SW 1271 (cell line): ENCODE measurements at regions not wholly inside any gene's neighbourhood (a gene's known extent, or its start where the extent isn't known, plus 50 kb on each side); places are given as distances from the start of the nearest gene placed in this dataset.
"Not testable (repeated sequence)": the region's sequence is repeated elsewhere in the genome, so short reads cannot be mapped to it uniquely, and the experiment has no call there.

ENCODE experiments used
- DNase-seq, 2 experiments: peaks; one replicate each; lab custom pipeline; 2025; lab: John Stamatoyannopoulos, UW

DNA sequence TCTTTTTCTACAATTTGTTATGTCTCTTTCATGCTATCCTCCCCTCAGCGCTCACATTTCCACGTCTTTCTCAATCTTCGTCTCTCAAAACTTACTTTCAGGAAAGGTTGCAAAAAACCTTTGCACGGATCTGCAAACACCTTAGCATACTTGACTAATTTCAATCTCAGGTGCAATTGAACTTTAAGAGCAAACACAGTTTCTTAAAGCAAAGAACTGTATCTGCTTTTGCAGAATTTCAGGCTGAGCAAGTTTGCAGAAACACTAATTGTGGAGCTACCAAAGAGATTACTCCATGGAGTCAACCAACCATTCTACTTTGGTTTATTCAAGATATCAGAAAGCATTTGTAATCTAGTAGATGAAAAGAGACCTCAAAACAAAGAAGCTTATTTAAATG, 668.2 kb upstream of the MARCKS start:
- DNase-seq = no peak

DNA sequence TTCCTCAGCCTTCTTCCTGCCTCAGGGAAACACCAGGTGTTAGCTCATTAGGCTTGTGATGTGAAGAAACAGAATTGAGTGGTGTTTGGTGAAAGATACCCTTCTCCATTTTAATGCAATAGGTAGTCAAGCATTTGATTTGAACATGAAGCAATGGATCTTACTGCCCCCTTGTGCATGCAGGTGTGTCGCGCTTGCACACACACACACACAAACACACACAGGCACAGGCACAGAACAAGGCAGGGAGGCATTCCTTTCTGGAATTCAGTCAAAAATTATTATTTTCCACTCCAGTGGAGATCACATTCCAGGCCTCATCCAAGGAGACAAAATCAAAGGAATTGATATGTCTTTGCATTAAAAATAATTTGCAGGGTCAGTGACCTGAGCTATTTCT, 667.0 kb upstream of the MARCKS start:
- no peak for DNase-seq

DNA sequence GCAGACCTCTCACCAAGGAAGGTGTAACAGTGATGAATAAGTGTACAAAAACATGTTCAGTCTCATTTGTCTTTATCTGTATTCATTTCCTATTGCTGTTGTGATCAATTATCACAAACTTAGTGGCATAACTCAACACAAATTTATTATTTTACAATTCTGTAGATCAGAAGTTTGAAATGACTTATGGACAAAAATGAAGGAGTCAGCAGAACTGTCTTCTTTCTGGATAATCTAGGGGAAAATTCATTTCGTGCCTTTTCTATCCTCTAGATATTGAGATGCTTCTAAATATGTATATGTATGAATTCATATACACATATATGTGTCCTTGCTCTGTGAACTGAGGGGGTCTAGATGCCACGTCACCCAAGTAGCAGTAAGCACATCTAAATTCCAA, 663.1 kb upstream of the MARCKS start:
- DNase-seq = no peak

DNA sequence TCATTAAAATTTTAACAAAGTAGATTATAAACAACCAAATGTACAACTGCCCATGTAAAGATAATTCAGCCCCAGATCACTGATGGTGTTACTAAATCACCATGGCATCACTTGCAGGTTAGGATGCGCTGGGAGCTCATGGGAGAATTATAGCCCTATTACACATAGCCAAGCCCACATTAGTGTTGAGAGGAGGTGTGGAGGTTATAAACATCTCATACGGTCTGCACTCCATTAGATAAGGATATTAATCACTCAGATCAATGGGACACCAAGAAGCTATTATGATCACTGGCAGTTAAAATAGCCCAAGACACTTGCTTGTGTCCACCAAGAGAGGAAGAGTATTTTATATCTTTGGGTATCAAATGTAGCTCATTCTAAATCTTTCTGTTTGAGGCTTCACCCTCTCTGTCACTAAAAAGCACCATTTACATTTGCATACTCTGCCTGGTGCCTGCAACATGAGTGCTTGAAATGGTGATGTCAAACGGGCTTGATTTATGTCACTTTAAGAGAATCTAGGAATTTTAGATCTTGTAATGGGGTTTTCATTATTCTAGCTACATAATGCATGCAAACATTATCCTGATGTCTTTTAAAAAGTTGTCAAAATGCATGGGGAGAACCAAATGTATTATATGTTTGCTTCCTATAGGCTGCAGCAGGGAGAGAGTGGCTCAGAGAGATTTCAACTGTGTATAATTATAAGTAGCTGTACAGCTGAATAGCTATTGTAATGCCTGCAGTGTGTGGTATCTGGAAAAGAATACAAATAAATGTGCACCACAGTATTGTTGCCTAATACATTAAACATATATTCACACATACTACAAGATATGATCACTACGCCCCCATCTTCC, 654.1 kb upstream of the MARCKS start:
- DNase-seq = no peak

DNA sequence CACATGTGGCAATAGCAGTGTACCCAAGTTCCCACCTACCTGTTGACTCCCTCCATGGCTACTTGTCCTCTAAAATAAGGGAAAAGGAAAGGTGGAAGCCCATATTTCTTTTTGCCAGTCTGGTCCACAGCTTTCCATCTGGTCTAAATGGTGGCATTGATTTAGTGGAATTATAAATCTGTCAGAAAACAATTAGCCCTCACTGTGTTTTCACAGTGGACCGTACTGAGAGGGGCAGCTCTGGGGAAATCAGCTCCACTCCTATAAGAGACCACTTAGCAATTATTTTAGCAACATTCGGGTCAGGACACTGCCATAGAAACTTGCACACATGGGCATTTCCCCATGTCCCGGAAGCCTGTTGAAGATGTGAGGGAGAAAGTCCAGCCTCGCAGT, 653.4 kb upstream of the MARCKS start:
- no peak for DNase-seq

DNA sequence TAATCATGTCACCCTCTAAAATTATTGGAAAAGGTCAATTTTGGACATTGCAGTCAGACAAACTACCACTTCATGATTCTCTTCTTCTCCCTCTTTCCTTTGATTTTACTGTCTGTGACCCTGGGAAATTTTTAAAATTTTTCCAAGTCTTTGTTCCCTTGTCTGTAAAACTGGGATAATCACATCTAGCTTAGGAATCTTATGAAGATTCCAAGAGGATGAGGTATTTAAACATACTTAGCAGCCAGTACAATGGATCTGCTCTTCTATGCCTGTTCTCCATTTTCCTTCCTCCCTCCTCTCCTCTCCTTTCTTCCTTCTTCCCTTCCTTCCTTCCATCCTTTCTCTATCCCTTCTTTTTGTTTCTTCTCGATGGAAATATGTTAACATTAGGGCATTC, 651.6 kb upstream of the MARCKS start:
- no peak for DNase-seq

DNA sequence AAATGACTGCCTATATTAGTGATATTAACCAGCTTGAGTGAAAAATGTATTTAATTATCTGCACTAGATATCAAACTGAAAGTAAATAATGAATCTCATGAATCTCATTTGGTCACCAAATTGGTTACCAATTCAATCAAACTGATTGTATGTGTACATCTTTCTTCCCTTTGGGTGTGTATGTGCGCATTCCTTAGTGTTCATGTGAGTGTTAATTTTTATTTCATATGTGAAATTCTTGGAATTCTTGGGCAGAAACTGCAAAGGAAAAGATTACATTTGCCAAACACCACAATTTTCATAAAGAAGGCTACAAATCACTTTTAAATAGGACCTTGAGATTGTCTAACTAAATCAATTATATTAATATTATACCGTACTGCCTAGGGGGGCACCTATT, 648.4 kb upstream of the MARCKS start:
- DNase-seq = no peak

DNA sequence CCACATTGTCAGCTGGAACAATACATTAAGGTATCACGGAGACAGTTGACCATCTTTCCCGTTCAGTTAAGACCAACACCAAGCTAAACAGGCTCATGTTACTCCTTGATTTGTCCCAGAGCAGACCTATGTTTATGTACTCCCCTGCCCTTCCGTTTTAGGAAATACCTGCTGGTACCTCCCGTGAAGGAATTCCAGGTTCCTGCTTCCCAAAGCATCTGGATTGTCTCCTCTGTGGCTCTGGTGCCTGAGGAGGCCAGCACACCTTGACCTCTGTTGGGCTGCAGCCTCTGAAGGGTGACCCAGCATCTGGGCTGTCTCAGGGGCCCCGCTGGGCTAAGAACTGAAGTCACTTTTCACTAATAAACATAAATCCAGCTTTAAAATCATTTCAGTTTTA, 647.8 kb upstream of the MARCKS start:
- no peak for DNase-seq

DNA sequence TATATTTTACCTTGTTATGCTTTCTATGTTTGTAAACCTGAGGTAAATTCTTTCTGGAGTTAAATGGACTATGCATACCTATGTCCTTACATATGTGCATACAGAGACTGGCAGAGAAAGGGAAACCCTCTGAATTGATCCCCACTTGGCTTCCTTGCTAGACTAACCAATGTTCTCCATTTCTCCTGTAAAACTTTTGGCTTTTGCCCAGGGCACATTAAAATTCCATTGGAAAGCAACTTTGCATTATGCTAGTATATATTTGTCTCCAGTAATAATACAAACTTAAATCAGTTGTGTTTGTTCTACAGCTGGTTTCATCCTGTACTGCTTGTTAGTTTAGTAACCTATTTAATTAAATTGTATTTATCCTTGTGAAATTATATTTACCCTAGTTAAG, 646.0 kb upstream of the MARCKS start:
- no peak for DNase-seq

DNA sequence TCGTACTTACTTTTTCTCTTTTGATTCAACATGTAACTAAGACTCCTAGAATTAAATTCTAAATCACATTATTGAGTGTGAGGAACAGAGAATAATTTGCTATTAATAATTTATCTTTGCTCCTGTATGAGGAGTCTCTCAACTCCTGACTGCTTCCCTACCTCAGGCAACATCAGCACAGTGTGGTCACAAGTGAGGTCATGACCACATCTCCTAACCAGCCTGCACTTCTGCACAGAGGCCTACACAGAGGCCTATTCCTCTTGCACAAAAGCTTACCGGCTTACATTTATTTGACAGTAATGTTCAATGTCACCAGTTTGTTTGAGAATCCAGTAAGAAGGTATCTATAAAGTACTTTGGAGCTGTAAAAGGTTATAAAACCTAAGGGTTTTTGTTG, 637.4 kb upstream of the MARCKS start:
- no peak for DNase-seq

DNA sequence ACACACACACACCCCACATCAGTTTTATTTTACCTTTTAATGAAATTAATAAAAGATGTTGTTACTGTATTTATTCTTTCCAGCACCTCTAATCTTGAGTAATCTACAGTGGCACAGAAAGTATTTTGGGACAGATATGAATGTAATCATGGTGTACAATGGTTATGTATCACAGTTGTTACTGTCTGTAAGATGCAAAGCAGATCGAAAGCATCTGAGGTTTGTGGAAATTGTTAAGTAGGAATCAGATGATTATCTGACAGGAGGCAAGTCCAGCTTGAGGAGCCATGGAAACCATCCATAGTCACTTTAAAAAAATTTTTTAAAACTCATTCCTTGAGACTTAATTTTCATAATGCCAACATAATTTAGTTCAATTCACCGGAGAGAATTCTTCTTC, 636.3 kb upstream of the MARCKS start:
- DNase-seq = no peak

DNA sequence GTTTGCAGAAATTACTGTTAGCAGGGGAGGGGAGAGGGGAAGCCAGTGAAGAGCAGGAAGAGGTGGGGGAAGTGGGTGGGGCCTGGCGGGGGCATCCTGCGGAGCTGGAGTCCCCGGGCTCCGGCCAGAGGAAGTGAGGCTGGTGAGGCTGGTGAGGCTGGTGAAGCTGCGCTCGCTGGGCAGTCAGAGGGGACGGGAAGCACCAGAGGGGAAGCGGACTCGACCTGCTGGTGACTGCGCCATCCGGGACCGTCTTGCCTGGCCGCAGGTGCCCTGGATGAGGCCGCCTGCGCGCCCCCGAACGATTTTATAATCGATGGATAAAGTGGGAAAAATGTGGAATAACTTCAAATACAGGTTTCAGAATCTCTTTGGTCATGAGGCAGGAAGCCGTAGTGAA, 635.3 kb upstream of the MARCKS start:
- DNase-seq = no peak

DNA sequence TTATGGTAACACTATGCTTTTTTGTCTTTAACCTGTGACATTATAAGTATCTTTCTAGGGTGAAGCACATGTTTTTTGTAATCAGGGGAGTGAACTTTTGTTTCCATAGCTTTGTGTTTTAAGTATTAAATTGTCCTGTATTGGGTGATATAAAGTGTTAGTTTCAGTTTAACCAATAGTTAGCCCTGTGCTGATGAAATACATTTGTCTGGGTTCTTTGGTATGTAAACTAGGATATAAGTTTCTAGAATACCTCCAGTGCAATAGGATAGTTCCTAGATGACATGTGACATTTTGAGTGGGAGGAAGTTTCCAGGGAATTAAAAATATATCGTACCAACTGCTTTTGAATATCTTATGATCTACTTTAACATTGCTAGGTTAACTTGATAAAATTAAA, 611.0 kb upstream of the MARCKS start:
- no peak for DNase-seq

DNA sequence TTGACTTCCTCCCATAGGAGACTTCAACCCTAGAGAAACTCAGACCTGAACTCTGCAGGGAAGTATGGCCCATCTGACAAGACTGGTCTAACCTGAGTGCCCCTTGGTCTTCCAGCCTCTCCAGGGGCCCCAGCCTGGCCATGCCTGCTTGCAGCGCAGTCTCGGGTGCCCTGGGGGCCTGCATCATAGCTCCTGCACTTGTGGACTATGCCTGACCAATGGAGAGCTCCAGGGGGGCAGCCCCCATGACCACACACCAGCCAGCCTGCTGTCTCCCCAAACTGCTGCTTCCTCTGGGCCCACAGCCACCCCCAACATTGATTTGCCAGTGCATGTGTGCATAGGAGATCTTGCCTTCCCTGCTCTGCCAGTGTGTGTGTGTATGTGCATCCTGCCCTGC, 608.6 kb upstream of the MARCKS start:
- DNase-seq = no peak

DNA sequence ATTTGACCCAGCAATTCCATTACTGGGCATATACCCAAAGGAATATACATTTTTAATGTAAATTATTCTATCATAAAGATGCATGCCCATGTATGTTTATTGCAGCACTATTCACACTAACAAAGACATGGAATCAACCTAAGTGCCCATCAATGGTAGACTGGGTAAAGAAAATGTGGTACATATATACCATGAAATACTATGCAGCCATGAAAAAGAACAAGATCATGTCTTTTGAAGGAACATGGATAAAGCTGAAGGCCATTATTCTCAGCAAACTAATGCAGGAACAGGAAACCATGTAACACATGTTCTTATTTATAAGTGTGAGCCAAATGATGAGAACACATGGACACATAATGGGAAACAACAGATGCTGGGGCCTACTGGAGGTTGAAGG, 603.0 kb upstream of the MARCKS start:
- DNase-seq = not testable (repeated sequence)

DNA sequence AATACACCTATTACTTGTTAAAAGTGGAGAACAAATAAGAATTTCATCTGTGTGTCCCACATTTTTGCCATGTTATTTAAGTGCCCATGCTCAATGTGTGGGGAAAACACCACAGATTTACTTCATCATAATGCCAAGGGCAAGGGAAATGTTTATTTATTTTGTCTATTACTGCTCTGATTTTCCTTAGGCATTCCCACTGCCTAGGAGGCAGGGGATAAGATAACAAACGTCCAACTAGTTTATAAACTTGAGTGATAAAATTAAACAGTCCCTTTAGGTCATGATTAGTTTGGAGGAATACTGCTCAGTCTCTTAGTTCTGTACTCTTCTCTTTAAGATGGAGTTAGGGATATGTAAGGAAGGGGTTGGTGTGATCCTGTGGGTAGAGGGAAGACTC, 598.4 kb upstream of the MARCKS start:
- DNase-seq = no peak

DNA sequence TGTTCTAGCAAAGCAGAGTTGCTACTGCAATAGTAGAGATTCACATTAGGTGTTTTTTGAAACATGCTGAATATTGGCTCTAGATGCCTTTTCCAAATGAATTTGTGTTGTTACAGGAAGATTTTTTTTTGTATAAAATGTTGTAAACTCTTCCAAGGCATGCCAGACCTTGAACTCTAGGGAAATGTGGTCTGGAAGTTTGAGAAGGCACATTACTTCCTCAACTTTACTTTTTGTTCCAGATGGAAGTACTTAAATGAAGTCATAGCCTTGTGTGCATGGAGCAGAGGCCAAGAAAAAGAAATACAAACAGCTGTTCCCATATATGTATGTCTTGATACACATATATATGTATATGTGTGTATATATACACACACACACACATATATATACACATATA, 585.7 kb upstream of the MARCKS start:
- DNase-seq = no peak

DNA sequence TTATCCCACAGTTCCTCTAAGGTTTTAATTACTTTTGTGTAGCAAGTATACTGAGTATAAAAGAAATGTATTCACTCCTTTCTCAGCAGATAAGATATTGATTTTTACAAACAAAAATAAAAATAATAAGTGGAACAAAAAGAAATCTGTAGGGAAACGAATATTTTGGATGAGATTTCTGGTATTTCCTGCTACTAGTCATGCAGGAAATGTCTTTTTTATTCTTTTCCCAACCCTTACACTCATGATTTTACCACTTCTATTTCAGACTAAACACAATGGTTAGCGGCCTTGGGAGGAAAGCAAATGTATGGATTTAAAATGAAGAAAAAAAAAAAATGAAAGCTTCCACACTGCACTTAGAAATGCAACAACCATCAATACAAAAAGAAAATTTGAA, 580.5 kb upstream of the MARCKS start:
- no peak for DNase-seq

DNA sequence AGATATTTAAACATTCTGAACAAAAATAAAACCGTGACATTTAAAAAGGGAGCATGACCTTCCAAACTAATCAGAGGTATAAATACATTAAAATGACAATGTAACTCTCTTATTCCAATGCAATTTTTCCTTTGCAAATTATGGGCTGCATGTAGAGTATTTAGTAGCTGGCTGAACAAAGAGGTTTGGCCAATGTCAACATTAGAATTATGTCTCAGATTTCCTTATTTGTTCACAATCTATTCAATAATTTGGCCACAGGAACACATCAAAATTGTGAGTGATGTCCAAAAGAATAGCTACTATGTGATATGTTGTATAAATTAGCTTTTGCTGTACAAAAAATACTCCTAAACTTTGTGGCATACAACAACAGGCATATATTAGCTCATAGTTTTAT, 580.0 kb upstream of the MARCKS start:
- no peak for DNase-seq

DNA sequence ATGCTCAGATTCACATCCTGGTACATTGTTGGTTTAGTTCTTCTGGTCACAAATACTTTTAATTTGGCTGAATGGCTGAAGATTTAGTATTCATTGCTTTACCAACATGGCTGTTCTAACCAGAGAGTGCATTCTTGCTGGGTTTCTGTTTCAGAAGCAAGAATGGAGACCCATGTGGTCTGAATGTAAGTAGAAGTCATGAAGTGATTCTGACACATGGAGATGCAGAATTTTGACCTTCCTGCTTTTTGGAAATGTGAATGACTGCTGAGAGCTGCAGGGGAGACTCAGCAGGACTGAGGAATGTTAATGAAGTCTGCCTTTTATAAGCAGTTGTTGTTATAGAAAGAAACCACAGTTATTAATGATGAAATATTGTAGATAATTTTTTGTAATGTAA, 576.1 kb upstream of the MARCKS start:
- DNase-seq = peak in 1 of 2 experiments; percentile 24

DNA sequence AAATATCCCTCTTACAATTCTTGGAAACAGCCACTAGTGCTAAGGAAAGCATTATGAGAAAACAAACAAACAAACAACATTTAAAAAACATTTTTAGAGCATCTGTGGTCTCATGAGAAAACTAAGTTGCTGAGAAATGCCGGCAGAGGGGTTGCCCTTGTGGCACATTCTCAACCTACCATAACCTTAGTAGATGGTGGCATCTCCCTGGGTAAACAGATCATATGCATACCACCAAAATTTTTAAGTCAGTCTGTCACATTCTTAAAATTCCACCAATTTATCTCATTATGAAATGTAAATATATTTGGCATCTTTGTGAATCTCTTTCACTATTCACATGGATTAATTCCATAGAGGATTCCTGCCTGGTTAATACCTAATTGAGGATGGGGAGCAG, 575.7 kb upstream of the MARCKS start:
- peak in 1 of 2 experiments; percentile 24 for DNase-seq

DNA sequence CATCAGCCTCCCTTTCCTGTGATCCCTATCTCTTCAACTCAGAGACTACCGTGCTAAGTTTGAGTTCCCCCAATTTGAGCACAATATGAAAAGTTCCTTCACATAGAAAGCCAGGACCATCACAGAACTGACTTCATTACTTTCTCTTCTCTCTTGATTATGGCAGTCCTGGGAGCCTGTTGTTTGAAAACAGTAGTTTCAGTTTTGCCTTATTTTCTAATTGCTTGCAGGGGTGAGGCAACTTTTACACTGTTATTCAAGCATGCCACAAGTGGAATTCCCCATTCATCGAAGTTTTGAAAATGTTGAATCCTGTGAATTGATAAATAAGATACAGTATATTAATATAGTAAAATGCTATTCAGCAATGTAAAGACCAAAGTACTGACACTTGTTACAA, 569.7 kb upstream of the MARCKS start:
- no peak for DNase-seq

DNA sequence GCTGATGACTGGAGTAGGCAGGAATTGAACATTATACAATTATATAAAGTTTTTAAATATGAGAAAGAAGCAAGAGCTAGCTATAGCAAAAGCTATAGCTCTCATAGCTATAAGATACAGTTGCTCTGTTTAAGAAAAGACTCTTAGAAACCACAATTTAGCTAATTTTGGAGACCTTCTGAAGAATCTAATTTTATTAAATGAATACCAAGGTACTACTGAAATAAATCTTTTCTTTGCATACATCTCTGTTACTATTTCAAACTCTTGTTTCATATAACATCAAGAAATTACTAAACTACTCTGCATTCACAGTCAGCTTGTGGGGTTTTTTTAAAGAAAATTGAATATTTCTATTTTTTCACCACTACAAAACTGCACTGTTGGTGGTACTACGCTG, 568.7 kb upstream of the MARCKS start:
- no peak for DNase-seq

DNA sequence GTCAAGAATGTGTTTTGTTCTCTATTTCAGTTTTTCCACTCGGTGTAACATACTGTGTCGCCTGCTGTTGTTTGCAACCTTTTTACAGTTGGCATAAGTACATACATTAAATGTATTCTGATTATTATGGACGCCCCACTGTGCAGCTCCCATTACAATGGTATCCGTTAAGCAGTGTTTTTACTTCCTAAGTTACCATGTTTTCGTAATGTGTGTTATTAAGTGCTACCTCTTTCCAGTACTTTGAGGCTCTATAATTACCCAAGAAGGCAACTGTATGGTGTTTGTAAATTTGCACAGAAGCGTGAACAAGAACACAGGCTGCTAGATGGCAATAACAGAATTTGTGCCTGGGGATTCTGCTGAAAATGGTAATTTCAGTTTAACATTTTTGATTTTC, 568.0 kb upstream of the MARCKS start:
- no peak for DNase-seq
